ENCODE measurements at regions not wholly inside any gene's neighbourhood (a gene's known extent, or its start where the extent isn't known, plus 50 kb on each side); places are given as distances from the start of the nearest gene placed in this dataset.

- Histone ChIP-seq H3K9me3 (ENCODE audit: control insufficient read depth, low read length) (no peaks in the 10 kb centered on the region), H3K27me3 (replicated peaks; ENCODE audit: control insufficient read depth, insufficient read depth, low read length, poor library complexity, severe bottlenecking) (no peaks in the 10 kb centered on the region), H3K4me1 (ENCODE audit: control insufficient read depth, insufficient read depth, low read length, poor library complexity, severe bottlenecking) (no peaks in the 10 kb centered on the region), H3K4me3 (ENCODE audit: insufficient read depth, low read depth, low read length, poor library complexity, severe bottlenecking) (no peak overlapping the region), H3K36me3 (ENCODE audit: control insufficient read depth, insufficient read depth, low read length) (no peaks in the 10 kb centered on the region), H3K27ac (ENCODE audit: insufficient read depth, low read length, poor library complexity, severe bottlenecking) (no peak overlapping the region)
- no peak for DNase-seq
These were observed 222.6 kb upstream of the SALL3 start for GRCh38 chr18:78757014-78757413.

DNA sequence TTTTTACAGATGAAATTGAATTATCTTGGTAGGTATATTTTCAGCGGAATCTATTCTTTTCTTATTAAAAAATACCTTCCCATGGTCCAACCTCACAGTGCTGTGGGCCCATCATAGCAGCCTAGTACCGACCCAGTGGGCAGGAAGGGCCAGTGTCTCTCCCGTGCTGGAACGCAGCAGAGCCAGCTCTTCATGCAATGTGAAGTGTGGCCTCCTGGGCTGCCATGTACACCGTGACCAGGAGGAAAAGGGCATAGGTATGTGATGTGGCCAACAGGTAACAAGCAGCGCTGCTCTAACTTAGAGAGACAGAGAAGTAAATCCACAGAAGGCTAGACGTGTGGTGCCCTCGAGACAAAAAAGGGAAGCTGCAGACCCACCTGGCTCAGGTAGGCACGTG lies 221.1 kb upstream of the SALL3 start:
- no peak overlapping the region for H3K27ac ChIP-seq (ENCODE audit: insufficient read depth, low read length, poor library complexity, severe bottlenecking)
- H3K4me1 ChIP-seq (ENCODE audit: control insufficient read depth, insufficient read depth, low read length, poor library complexity, severe bottlenecking) = no peaks in the 10 kb centered on the region
- H3K4me3 ChIP-seq (ENCODE audit: insufficient read depth, low read depth, low read length, poor library complexity, severe bottlenecking) = no peak overlapping the region
- H3K27me3 ChIP-seq (replicated peaks; ENCODE audit: control insufficient read depth, insufficient read depth, low read length, poor library complexity, severe bottlenecking) = no peaks in the 10 kb centered on the region
- no peaks in the 10 kb centered on the region for H3K36me3 ChIP-seq (ENCODE audit: control insufficient read depth, insufficient read depth, low read length)
- H3K9me3 ChIP-seq (ENCODE audit: control insufficient read depth, low read length) = no peaks in the 10 kb centered on the region
- DNase-seq = no peak

GRCh38 chr18:78762753-78763152 lies 216.9 kb upstream of the SALL3 start:
- H3K27ac ChIP-seq (ENCODE audit: insufficient read depth, low read length, poor library complexity, severe bottlenecking) = no peak overlapping the region
- no peak for DNase-seq
- H3K36me3 ChIP-seq (ENCODE audit: control insufficient read depth, insufficient read depth, low read length) = no peaks in the 10 kb centered on the region
- no peak overlapping the region for H3K4me3 ChIP-seq (ENCODE audit: insufficient read depth, low read depth, low read length, poor library complexity, severe bottlenecking)
- no peaks in the 10 kb centered on the region for H3K9me3 ChIP-seq (ENCODE audit: control insufficient read depth, low read length)
- no peaks in the 10 kb centered on the region for H3K27me3 ChIP-seq (replicated peaks; ENCODE audit: control insufficient read depth, insufficient read depth, low read length, poor library complexity, severe bottlenecking)
- no peaks in the 10 kb centered on the region for H3K4me1 ChIP-seq (ENCODE audit: control insufficient read depth, insufficient read depth, low read length, poor library complexity, severe bottlenecking)

DNA sequence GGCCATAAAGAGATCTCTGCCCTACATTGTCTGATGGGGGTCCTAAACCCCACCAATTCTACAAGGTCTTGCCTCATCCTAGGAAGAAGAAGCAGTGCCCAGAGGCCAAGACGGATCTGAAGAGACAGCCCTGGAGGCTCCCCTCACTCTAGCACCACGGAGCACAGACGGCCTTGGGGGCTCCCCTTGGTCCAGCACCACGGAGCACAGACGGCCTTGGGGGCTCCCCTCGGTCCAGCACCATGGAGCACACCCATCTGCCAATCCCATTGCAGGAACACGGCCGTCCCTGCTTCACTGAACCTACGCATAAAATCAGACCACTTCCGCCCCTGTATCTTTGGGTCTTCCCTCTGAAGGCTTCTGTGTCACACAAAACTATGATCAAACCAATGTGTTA lies 215.1 kb upstream of the SALL3 start:
- DNase-seq = no peak
- H3K4me1 ChIP-seq (ENCODE audit: control insufficient read depth, insufficient read depth, low read length, poor library complexity, severe bottlenecking) = no peaks in the 10 kb centered on the region
- H3K36me3 ChIP-seq (ENCODE audit: control insufficient read depth, insufficient read depth, low read length) = no peaks in the 10 kb centered on the region
- no peak overlapping the region for H3K4me3 ChIP-seq (ENCODE audit: insufficient read depth, low read depth, low read length, poor library complexity, severe bottlenecking)
- no peak overlapping the region for H3K27ac ChIP-seq (ENCODE audit: insufficient read depth, low read length, poor library complexity, severe bottlenecking)
- no peaks in the 10 kb centered on the region for H3K9me3 ChIP-seq (ENCODE audit: control insufficient read depth, low read length)
- no peaks in the 10 kb centered on the region for H3K27me3 ChIP-seq (replicated peaks; ENCODE audit: control insufficient read depth, insufficient read depth, low read length, poor library complexity, severe bottlenecking)

- Histone ChIP-seq H3K36me3 (ENCODE audit: control insufficient read depth, insufficient read depth, low read length) (no peaks in the 10 kb centered on the region), H3K27ac (ENCODE audit: insufficient read depth, low read length, poor library complexity, severe bottlenecking) (no peak overlapping the region), H3K4me1 (ENCODE audit: control insufficient read depth, insufficient read depth, low read length, poor library complexity, severe bottlenecking) (no peaks in the 10 kb centered on the region), H3K4me3 (ENCODE audit: insufficient read depth, low read depth, low read length, poor library complexity, severe bottlenecking) (no peak overlapping the region), H3K27me3 (replicated peaks; ENCODE audit: control insufficient read depth, insufficient read depth, low read length, poor library complexity, severe bottlenecking) (no peaks in the 10 kb centered on the region), H3K9me3 (ENCODE audit: control insufficient read depth, low read length) (no peaks in the 10 kb centered on the region)
- no peak for DNase-seq
These were observed 214.5 kb upstream of the SALL3 start for GRCh38 chr18:78765142-78765541.

- H3K27ac ChIP-seq (ENCODE audit: insufficient read depth, low read length, poor library complexity, severe bottlenecking) = no peak overlapping the region
- H3K27me3 ChIP-seq (replicated peaks; ENCODE audit: control insufficient read depth, insufficient read depth, low read length, poor library complexity, severe bottlenecking) = no peaks in the 10 kb centered on the region
- DNase-seq = no peak
- no peaks in the 10 kb centered on the region for H3K4me1 ChIP-seq (ENCODE audit: control insufficient read depth, insufficient read depth, low read length, poor library complexity, severe bottlenecking)
- H3K4me3 ChIP-seq (ENCODE audit: insufficient read depth, low read depth, low read length, poor library complexity, severe bottlenecking) = no peak overlapping the region
- H3K36me3 ChIP-seq (ENCODE audit: control insufficient read depth, insufficient read depth, low read length) = no peaks in the 10 kb centered on the region
- H3K9me3 ChIP-seq (ENCODE audit: control insufficient read depth, low read length) = no peaks in the 10 kb centered on the region
These were observed 213.9 kb upstream of the SALL3 start for GRCh38 chr18:78765637-78766281.

GRCh38 chr18:78766651-78767533 lies 212.7 kb upstream of the SALL3 start:
- no peaks in the 10 kb centered on the region for H3K36me3 ChIP-seq (ENCODE audit: control insufficient read depth, insufficient read depth, low read length)
- no peak for DNase-seq
- no peaks in the 10 kb centered on the region for H3K9me3 ChIP-seq (ENCODE audit: control insufficient read depth, low read length)
- no peaks in the 10 kb centered on the region for H3K27me3 ChIP-seq (replicated peaks; ENCODE audit: control insufficient read depth, insufficient read depth, low read length, poor library complexity, severe bottlenecking)
- no peak overlapping the region for H3K27ac ChIP-seq (ENCODE audit: insufficient read depth, low read length, poor library complexity, severe bottlenecking)
- H3K4me1 ChIP-seq (ENCODE audit: control insufficient read depth, insufficient read depth, low read length, poor library complexity, severe bottlenecking) = no peaks in the 10 kb centered on the region
- no peak overlapping the region for H3K4me3 ChIP-seq (ENCODE audit: insufficient read depth, low read depth, low read length, poor library complexity, severe bottlenecking)

- no peaks in the 10 kb centered on the region for H3K27me3 ChIP-seq (replicated peaks; ENCODE audit: control insufficient read depth, insufficient read depth, low read length, poor library complexity, severe bottlenecking)
- no peak overlapping the region for H3K4me3 ChIP-seq (ENCODE audit: insufficient read depth, low read depth, low read length, poor library complexity, severe bottlenecking)
- H3K36me3 ChIP-seq (ENCODE audit: control insufficient read depth, insufficient read depth, low read length) = no peaks in the 10 kb centered on the region
- no peaks in the 10 kb centered on the region for H3K9me3 ChIP-seq (ENCODE audit: control insufficient read depth, low read length)
- no peaks in the 10 kb centered on the region for H3K4me1 ChIP-seq (ENCODE audit: control insufficient read depth, insufficient read depth, low read length, poor library complexity, severe bottlenecking)
- no peak for DNase-seq
- no peak overlapping the region for H3K27ac ChIP-seq (ENCODE audit: insufficient read depth, low read length, poor library complexity, severe bottlenecking)
These were observed 212.0 kb upstream of the SALL3 start for GRCh38 chr18:78767648-78768071.

GRCh38 chr18:78768221-78768620 lies 211.4 kb upstream of the SALL3 start:
- no peak for DNase-seq
- no peaks in the 10 kb centered on the region for H3K9me3 ChIP-seq (ENCODE audit: control insufficient read depth, low read length)

More at GRCh38 chr18:78768221-78768620, 211.4 kb upstream of the SALL3 start:
- H3K4me3 ChIP-seq (ENCODE audit: insufficient read depth, low read depth, low read length, poor library complexity, severe bottlenecking) = no peak overlapping the region
- H3K36me3 ChIP-seq (ENCODE audit: control insufficient read depth, insufficient read depth, low read length) = no peaks in the 10 kb centered on the region
- H3K27ac ChIP-seq (ENCODE audit: insufficient read depth, low read length, poor library complexity, severe bottlenecking) = no peak overlapping the region
- no peaks in the 10 kb centered on the region for H3K4me1 ChIP-seq (ENCODE audit: control insufficient read depth, insufficient read depth, low read length, poor library complexity, severe bottlenecking)
- no peaks in the 10 kb centered on the region for H3K27me3 ChIP-seq (replicated peaks; ENCODE audit: control insufficient read depth, insufficient read depth, low read length, poor library complexity, severe bottlenecking)

All from effector memory CD4-positive, alpha-beta T cell (primary cell).